GM23248 (cell line): ENCODE measurements at regions not wholly inside any gene's neighbourhood (a gene's known extent, or its start where the extent isn't known, plus 50 kb on each side); places are given as distances from the start of the nearest gene placed in this dataset.

Experiments used
- EZH2 ChIP-seq: fragments of 200-600 bp; sonication (generic); IDR thresholded peaks from 2 replicates; pipeline ENCODE4 v1.6.1; 2018; ENCODE audit warnings: antibody characterized with exemption, mild to moderate bottlenecking; ENCODE audit not compliant: insufficient read depth, poor library complexity, severe bottlenecking
- EZH2phosphoT487 ChIP-seq: fragments of 200-600 bp; sonication (generic); IDR thresholded peaks from 2 replicates; pipeline ENCODE4 v1.6.1; 2018; ENCODE audit warnings: antibody characterized with exemption, moderate library complexity, mild to moderate bottlenecking, low read depth; ENCODE audit not compliant: insufficient read depth

DNA sequence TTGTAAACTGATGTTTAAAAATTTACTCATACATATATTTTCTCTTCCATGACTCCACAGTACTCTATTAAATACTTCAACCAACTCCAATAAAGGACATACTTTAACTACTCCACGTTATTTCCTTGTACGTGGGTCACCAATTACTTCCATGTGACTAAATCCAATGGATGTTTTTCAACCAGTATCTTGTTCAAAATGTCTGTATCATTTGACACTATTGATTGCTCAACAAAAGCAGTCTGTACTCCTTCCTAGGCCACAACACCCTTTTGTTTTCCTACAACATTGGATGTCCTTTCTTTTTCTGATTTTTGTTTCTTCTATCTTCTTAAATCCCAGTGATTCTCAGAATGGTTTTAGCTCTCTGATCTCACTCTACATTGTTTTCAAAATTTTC is 943.7 kb downstream of the EFNA5 start:
- TF ChIP-seq EZH2 = no peak
- no peak for TF ChIP-seq EZH2phosphoT487
